ENCODE measurements at regions not wholly inside any gene's neighbourhood (a gene's known extent, or its start where the extent isn't known, plus 50 kb on each side); places are given as distances from the start of the nearest gene placed in this dataset.

GRCh38 chrX:131723646-131724045, 179.8 kb downstream of the OR13H1 start:
- TF ChIP-seq CTCF (IDR thresholded peaks at IDR 0.05) (no peak), POLR2A (IDR thresholded peaks at IDR 0.05) (no peak)

All from suprapubic skin (tissue), 3 donors.